Vagina (tissue), 2 donors: ENCODE measurements at regions not wholly inside any gene's neighbourhood (a gene's known extent, or its start where the extent isn't known, plus 50 kb on each side); places are given as distances from the start of the nearest gene placed in this dataset.

Experiments
- DNase-seq, 2 donors: peaks; one replicate each; pipeline ENCODE4 v3.0.0-alpha.2; 2017; ENCODE audit errors: extremely low spot score in 2 of 2
- H3K27ac ChIP-seq: fragments of 200-600 bp; sonication (generic); one replicate; pipeline ENCODE4 v1.5.1; 2019
- H3K27me3 ChIP-seq: fragments of 200-600 bp; sonication (generic); one replicate; pipeline ENCODE4 v1.5.1; 2019
- H3K36me3 ChIP-seq, 2 donors: fragments of 200-600 bp; sonication (generic); one replicate each; pipeline ENCODE4 v1.5.1; 2017 to 2019
- H3K4me1 ChIP-seq: fragments of 200-600 bp; sonication (generic); one replicate; pipeline ENCODE4 v1.5.1; 2019
- H3K4me3 ChIP-seq, 2 donors: fragments of 200-600 bp; sonication (generic); 1 replicate in 1 of 2; 2 replicates in 1 of 2; pipeline ENCODE4 v1.5.1; 2016 to 2019
- H3K9me3 ChIP-seq: fragments of 200-600 bp; sonication (generic); one replicate; pipeline ENCODE4 v1.5.1; 2019
- POLR2A ChIP-seq, 2 donors: fragments of 450-650 bp; IDR thresholded peaks; one replicate each; pipeline ENCODE4 v1.6.1; 2017; ENCODE audit warnings: antibody characterized with exemption in 2 of 2, mild to moderate bottlenecking in 2 of 2, moderate library complexity in 2 of 2
- POLR2AphosphoS5 ChIP-seq, 2 donors: sonication (generic); formaldehyde crosslinking; IDR thresholded peaks; one replicate each; pipeline ENCODE4 v1.9.0; 2017; ENCODE audit warnings: antibody characterized with exemption in 2 of 2, mild to moderate bottlenecking in 2 of 2, low read depth in 1 of 2; ENCODE audit not compliant: insufficient read depth in 1 of 2
- intact Hi-C: fragments of 100-400 bp; cut with DNase I; formaldehyde crosslinking; loops from one replicate; pipeline ENCODE4 v1.15.1; 2023
- TF ChIP-seq, protein P1 (sequence below), 3 experiments: fragments of 450-650 bp in 2 of 3; fragments of 200-600 bp in 1 of 3; sonication (generic) in 1 of 3; IDR thresholded peaks; one replicate each; pipeline ENCODE4 v1.5.1; 2017 to 2019; ENCODE audit warnings: antibody characterized with exemption in 3 of 3, mild to moderate bottlenecking in 2 of 3, moderate library complexity in 2 of 3

DNA sequence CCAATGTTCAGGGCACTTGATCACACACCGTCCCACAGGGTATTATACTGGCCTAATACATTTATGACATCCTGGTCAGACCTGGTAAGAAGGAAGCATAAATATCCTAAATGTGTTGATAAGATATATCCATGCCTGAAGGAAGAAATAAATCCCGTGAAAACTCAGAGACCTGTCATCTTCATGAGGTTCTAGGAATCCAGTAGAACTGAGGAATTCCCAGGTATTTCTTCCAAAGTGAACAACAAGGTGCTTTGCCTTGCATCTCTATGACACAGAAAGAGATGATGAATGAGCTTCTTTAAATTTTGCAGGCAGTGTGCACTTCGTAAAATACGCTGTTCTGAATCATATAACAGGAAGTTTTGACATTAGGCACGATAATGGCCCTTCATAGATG, 78.1 kb upstream of the VGLL3 start:
- DNase-seq, result no peak
- no peak for TF ChIP-seq POLR2AphosphoS5 (IDR thresholded peaks at IDR 0.05; ENCODE audit: insufficient read depth in 1 of 2, low read depth in 1 of 2)
- TF ChIP-seq, protein P1, sequence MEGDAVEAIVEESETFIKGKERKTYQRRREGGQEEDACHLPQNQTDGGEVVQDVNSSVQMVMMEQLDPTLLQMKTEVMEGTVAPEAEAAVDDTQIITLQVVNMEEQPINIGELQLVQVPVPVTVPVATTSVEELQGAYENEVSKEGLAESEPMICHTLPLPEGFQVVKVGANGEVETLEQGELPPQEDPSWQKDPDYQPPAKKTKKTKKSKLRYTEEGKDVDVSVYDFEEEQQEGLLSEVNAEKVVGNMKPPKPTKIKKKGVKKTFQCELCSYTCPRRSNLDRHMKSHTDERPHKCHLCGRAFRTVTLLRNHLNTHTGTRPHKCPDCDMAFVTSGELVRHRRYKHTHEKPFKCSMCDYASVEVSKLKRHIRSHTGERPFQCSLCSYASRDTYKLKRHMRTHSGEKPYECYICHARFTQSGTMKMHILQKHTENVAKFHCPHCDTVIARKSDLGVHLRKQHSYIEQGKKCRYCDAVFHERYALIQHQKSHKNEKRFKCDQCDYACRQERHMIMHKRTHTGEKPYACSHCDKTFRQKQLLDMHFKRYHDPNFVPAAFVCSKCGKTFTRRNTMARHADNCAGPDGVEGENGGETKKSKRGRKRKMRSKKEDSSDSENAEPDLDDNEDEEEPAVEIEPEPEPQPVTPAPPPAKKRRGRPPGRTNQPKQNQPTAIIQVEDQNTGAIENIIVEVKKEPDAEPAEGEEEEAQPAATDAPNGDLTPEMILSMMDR (IDR thresholded peaks at IDR 0.05), result no peak
- no peak for TF ChIP-seq POLR2A (IDR thresholded peaks at IDR 0.05)
- no peak overlapping the region for H3K27ac ChIP-seq
- H3K9me3 ChIP-seq, result no peaks in the 10 kb centered on the region
- H3K4me3 ChIP-seq, result no peak overlapping the region
- intact Hi-C loops, result no loop called here
- no peaks in the 10 kb centered on the region for H3K27me3 ChIP-seq
- H3K4me1 ChIP-seq, result no peaks in the 10 kb centered on the region
- H3K36me3 ChIP-seq, result no peaks in the 10 kb centered on the region

DNA sequence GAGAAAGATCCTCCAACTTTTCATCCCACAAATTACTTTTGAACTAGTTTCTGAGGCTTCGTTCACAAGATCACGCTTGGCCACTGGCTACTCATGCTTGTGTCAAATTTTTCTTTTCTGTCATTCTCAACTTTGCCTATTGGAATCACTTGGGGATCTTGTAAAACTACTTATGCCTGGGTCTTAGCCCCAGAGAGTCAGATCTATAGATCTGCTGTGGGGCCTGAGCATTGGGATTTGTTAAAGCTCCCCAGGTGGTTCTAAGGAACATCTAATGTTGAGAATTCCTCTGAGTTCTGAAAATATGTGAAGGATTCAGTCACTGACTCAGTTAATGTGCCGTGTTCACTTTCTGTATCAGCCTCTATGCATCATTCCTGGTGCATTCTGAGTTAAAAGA, 71.7 kb upstream of the VGLL3 start:
- TF ChIP-seq, protein P1 (IDR thresholded peaks at IDR 0.05), result no peak
- no peak for TF ChIP-seq POLR2A (IDR thresholded peaks at IDR 0.05)
- TF ChIP-seq POLR2AphosphoS5 (IDR thresholded peaks at IDR 0.05; ENCODE audit: insufficient read depth in 1 of 2, low read depth in 1 of 2), result no peak

DNA sequence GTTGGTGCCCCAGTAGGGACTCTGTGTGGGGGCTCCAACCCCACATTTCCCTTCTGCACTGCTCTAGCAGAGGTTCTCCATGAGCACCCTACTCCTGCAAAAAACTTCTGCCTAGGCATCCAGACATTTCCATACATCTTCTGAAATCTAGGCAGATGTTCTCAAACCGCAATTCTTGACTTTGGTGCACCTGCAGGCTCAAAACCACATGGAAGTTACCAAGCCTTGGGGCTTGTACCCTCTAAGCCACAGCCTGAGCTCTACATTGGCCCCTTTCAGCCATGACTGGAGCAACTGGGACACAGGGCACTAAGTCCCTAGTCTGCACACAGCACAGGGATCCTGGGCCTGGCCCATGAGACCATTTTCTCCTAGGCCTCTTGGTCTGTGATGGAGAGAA, 66.5 kb upstream of the VGLL3 start:
- H3K27ac ChIP-seq, result no peak overlapping the region
- H3K4me1 ChIP-seq, result no peaks in the 10 kb centered on the region
- no peaks in the 10 kb centered on the region for H3K36me3 ChIP-seq
- H3K9me3 ChIP-seq, result no peaks in the 10 kb centered on the region
- intact Hi-C loops, result no loop called here
- TF ChIP-seq, protein P1 (IDR thresholded peaks at IDR 0.05), result no peak
- TF ChIP-seq POLR2AphosphoS5 (IDR thresholded peaks at IDR 0.05; ENCODE audit: insufficient read depth in 1 of 2, low read depth in 1 of 2), result no peak
- TF ChIP-seq POLR2A (IDR thresholded peaks at IDR 0.05), result no peak
- H3K4me3 ChIP-seq, result no peak overlapping the region
- H3K27me3 ChIP-seq, result no peaks in the 10 kb centered on the region
- DNase-seq, result no peak

More for the DNA sequence above, 71.7 kb upstream of the VGLL3 start:
- intact Hi-C loops, result no loop called here
- no peaks in the 10 kb centered on the region for H3K27me3 ChIP-seq
- H3K36me3 ChIP-seq, result no peaks in the 10 kb centered on the region
- no peak overlapping the region for H3K27ac ChIP-seq
- no peaks in the 10 kb centered on the region for H3K9me3 ChIP-seq
- no peak for DNase-seq
- H3K4me3 ChIP-seq, result no peak overlapping the region
- H3K4me1 ChIP-seq, result no peaks in the 10 kb centered on the region

DNA sequence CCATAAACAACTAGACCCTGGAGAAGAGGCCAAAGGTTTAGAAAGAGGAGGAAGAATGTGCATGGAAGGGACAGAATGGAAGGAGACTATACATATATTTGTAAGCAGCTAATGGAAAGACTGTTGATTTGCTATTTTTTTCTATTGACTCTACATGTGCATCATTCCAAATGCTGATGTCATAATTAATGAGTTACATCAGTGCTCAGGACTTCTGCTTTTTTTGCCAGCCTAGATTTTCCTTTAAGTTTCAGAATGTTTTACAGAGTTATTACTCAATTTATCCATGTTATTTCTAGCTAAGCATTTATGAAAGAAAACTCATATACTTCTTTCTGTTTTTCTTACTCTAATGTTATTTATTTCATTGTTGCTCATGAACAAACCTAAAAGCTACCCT, 62.6 kb upstream of the VGLL3 start:
- TF ChIP-seq, protein P1 (IDR thresholded peaks at IDR 0.05), result no peak
- no peak for TF ChIP-seq POLR2A (IDR thresholded peaks at IDR 0.05)
- TF ChIP-seq POLR2AphosphoS5 (IDR thresholded peaks at IDR 0.05; ENCODE audit: insufficient read depth in 1 of 2, low read depth in 1 of 2), result no peak
- no peak for DNase-seq
- no peaks in the 10 kb centered on the region for H3K9me3 ChIP-seq
- no peak overlapping the region for H3K27ac ChIP-seq
- no peak overlapping the region for H3K4me3 ChIP-seq
- intact Hi-C loops, result no loop called here
- no peaks in the 10 kb centered on the region for H3K27me3 ChIP-seq
- H3K36me3 ChIP-seq, result no peaks in the 10 kb centered on the region
- H3K4me1 ChIP-seq, result no peaks in the 10 kb centered on the region

DNA sequence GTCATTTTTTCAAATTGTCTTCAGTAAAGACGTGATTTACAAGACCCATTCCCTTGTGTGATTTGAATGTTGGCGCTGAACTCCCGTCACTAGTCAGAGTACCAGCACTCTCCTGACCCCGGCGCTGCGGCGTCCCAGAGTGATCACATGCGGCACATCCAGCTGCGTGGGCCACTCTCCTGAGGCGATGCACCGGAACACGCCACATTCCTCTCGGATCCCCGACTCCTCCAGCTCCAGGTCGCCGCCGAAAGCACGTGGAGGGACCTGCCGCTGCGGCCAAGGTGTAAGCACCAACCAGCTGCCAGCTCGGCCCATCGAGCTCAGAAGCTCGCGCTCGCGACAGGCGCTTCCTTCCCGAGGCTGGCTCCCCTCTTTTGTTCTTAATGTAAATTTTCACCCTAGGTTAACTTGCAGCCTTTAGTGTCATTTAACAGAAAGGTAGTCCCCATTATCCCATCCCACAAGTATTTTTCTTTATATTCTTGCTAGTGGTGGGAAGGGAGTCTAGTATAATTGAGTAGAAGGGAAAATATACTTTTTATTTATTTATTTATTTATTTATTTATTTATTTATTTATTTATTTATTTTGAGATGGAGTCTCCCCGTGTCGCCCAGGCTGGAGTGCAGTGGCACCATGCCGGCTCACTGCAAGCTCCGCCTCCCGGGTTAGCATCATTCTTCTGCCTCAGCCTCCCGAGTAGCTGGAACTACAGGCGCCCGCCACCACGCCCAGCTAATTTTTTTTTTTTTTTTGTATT, 61.7 kb upstream of the VGLL3 start:
- no peak for TF ChIP-seq POLR2A (IDR thresholded peaks at IDR 0.05)
- no peak for TF ChIP-seq POLR2AphosphoS5 (IDR thresholded peaks at IDR 0.05; ENCODE audit: insufficient read depth in 1 of 2, low read depth in 1 of 2)
- TF ChIP-seq, protein P1 (IDR thresholded peaks at IDR 0.05), result no peak
- intact Hi-C loops, result no loop called here

More for the DNA sequence above, 61.7 kb upstream of the VGLL3 start:
- H3K36me3 ChIP-seq, result no peaks in the 10 kb centered on the region
- no peaks in the 10 kb centered on the region for H3K27me3 ChIP-seq
- no peak for DNase-seq
- no peaks in the 10 kb centered on the region for H3K9me3 ChIP-seq
- H3K4me1 ChIP-seq, result no peaks in the 10 kb centered on the region
- no peak overlapping the region for H3K4me3 ChIP-seq
- no peak overlapping the region for H3K27ac ChIP-seq
